Epithelial cell of proximal tubule (primary cell): ENCODE measurements at regions not wholly inside any gene's neighbourhood (a gene's known extent, or its start where the extent isn't known, plus 50 kb on each side); places are given as distances from the start of the nearest gene placed in this dataset.

Experiments used
- DNase-seq: peaks from one replicate; pipeline ENCODE4 v3.0.0-alpha.2; 2011; ENCODE audit warnings: low read depth
- H3K4me3 ChIP-seq: 2 replicates; pipeline ENCODE4 v1.5.1; 2011; ENCODE audit warnings: low read depth, mild to moderate bottlenecking, low read length
- TF ChIP-seq, protein P1 (sequence below): conservative IDR thresholded peaks from 2 replicates; pipeline ENCODE4 v1.5.1; 2012; ENCODE audit warnings: low read depth, mild to moderate bottlenecking, low read length

DNA sequence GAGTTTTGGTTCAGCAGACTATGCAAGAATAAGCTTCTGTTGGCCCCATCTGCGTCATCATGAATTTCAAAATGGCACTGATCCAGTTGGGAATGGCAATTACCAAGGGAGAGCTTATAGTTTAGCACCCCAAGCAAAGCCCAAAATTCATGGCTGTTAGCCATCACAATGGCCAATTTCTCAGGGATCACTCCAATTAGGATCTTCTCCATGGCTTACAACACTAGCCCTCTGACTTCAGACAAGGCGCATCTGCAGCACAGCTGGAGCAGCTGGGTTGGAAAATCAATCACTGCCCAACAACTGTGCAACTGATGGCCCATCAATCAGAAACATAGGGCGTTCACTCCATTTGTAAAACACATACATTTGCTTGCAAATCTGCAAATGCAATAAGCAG, 273.6 kb downstream of the SRBD1 start:
- no peak for DNase-seq
- TF ChIP-seq, protein P1, sequence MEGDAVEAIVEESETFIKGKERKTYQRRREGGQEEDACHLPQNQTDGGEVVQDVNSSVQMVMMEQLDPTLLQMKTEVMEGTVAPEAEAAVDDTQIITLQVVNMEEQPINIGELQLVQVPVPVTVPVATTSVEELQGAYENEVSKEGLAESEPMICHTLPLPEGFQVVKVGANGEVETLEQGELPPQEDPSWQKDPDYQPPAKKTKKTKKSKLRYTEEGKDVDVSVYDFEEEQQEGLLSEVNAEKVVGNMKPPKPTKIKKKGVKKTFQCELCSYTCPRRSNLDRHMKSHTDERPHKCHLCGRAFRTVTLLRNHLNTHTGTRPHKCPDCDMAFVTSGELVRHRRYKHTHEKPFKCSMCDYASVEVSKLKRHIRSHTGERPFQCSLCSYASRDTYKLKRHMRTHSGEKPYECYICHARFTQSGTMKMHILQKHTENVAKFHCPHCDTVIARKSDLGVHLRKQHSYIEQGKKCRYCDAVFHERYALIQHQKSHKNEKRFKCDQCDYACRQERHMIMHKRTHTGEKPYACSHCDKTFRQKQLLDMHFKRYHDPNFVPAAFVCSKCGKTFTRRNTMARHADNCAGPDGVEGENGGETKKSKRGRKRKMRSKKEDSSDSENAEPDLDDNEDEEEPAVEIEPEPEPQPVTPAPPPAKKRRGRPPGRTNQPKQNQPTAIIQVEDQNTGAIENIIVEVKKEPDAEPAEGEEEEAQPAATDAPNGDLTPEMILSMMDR = no peak
- no peak overlapping the region for H3K4me3 ChIP-seq

DNA sequence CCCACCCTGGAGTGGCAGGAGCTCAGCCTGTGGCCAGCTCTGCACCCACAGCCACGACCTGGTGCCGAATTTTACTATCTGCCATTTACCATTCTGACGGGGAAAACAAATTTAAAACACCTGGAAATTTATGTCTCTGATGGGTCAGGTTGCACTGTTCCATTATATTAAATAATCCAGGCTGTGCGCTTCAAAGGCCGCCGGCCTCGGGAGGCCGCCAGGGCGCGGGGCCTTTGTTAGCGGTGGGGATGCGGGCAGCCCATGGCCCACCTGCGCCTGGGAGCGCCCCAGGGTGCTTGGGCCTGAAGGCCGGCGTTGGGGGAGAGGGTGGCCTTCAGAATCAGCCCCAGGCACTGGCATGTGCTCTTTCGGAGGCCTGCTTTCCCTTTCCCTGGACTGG, 276.9 kb downstream of the SRBD1 start:
- TF ChIP-seq, protein P1 = no peak
- no peak overlapping the region for H3K4me3 ChIP-seq
- no peak for DNase-seq

DNA sequence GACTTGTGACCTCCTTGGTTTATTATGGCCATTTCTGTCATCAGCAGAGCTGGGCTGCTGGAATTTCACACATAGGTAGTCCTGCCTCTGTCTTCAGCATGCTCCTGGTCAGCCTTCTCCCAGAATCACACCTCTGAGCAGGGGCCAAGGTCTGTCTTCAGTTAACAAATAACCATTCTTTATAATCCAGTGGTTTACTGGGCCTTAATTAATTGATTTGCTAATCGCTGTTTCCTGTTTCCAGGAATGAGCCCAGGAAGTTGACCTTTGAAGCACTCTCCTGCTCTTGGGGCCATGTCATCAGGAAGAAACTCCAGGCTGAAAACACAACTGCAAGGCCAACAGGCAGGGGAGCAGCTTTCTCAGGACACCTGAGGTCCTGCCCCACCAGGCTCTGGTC, 278.5 kb downstream of the SRBD1 start:
- H3K4me3 ChIP-seq = no peak overlapping the region
- DNase-seq = peak; percentile 37
- TF ChIP-seq, protein P1 = no peak

DNA sequence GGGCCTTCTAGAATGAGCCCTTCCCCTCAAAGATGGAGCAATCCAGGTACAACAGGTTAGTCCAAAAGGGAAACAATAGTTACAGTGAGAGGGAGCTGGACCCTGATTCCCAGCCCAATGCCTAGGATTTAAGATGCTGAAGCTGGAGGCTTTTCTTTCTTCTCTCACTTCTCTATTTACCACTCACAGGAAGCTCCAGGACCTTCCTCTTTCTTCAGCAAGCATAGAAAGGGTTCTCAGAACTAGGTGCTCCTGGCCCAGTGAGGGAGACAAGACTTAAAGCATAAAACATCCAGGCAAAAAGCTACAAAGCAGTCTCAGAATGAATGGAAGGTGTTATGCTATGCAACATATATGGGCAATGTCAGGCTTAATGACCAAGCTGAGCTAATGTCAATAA, 279.0 kb downstream of the SRBD1 start:
- DNase-seq = no peak
- H3K4me3 ChIP-seq = no peak overlapping the region
- TF ChIP-seq, protein P1 = no peak

DNA sequence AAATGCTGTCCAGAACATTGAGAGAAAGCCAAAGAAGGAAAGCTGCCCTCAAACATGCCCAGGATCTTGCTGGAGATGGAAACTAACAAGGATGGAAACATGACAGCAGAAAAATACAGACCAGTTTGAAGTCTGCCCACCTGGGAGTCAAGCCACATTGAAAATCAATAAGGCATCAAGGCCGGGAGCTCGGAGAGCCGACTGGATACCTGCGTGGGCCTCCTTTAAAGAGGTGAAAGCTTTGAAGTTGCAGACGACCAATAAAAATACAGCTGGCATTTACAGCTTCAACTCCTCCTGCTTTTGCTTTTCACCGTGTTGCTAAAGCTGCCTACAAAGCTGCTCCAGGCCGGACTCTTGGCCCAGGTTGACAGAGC, 279.7 kb downstream of the SRBD1 start:
- H3K4me3 ChIP-seq = no peak overlapping the region
- no peak for DNase-seq
- TF ChIP-seq, protein P1 = no peak

DNA sequence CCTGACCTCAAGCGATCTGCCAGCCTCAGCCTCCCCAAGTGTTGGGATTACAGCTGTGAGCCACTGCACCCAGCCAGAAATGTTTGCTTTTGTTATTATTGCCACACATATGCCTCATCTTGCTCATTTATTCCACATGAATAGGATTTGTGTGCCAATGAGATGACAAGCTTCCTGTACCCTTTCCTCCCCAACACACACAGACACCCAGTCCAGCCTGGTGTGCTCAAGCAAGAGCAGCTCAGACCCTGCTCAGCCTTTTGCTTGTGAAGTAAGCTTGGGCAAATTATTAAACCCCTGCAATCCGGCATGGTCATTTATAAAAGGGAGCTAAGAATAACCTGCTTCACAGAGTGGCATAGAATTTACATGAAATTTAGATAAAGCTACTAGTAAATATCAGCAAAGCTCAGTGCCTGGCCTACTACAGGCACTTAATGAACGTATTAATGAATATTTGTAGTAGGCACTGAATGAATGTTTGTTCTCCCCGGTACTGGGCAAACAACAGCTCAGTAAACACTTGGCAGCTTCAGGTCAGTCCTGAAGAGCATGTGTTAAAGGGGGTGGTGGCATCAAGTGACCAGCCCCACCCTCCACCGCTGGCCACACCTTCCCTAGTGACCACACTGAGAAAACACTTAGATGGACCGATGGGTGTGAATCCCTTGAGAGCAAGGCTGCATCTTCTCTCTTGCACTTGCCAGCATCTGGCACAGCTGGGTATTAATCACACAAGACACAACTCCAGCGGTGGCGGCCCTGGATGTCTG, 280.2 kb downstream of the SRBD1 start:
- DNase-seq = peak; percentile 88
- TF ChIP-seq, protein P1 = no peak
- H3K4me3 ChIP-seq = no peak overlapping the region

DNA sequence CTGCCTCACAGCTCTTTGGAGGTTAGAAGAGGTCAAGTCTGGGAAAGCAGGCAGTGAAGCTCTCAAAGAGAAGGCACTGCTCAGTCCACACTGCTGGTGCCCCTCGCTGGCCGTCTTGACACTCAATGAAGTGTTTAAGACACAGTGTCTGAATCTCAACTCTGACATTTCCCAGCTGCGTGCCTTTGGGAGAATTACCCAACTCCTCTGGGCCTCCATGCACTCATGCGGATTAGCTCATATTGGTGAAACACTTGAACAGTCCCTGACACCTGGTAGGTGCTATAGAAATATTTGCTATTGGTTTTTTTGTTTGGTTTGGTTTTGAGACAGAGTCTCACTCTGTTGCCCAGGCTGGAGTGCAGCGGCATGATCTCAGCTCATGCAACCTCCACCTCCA, 281.0 kb downstream of the SRBD1 start:
- TF ChIP-seq, protein P1 = no peak
- H3K4me3 ChIP-seq = no peak overlapping the region
- DNase-seq = no peak
